D341Med (cell line): ENCODE measurements at regions not wholly inside any gene's neighbourhood (a gene's known extent, or its start where the extent isn't known, plus 50 kb on each side); places are given as distances from the start of the nearest gene placed in this dataset.

ENCODE experiments used
- DNase-seq: peaks from one replicate; pipeline ENCODE4 v3.0.0; 2012; ENCODE audit warnings: low spot score

GRCh38 chr22:49111085-49111484, 716.6 kb downstream of the BRD1 start:
- DNase-seq, result no peak

DNA sequence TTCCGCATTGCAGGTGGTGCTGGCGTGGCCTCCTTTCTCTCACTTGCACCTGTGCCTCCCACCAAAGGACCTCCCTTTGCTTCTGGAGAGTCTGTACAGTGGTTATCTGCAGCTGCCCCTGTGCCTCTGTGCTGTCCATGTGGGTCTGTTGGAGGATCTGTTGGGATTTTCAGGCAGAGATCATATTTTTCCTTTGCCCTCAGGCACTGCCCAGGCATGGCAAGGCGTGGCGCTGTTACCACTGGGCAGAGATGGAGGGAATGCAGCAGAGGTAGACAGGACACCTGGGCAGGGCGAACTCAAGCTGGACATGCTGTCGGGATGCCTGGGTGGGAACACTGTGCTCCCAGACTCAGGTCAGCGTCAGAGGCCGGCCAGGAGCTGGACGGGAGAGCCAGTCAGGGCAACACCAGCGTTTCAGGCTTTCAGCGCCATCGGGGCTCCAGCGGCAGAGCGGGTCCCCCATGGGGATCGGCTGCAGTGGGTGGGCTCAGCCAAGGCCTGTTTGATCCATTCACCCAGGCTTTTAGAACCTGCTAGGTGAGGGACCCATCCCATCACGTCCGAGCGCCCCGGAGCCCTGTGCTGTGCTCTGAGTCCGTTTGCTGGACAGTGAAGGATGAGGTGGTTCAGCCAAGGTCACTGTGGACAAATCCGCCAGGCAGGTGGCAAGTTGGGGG, 718.9 kb downstream of the BRD1 start:
- no peak for DNase-seq

DNA sequence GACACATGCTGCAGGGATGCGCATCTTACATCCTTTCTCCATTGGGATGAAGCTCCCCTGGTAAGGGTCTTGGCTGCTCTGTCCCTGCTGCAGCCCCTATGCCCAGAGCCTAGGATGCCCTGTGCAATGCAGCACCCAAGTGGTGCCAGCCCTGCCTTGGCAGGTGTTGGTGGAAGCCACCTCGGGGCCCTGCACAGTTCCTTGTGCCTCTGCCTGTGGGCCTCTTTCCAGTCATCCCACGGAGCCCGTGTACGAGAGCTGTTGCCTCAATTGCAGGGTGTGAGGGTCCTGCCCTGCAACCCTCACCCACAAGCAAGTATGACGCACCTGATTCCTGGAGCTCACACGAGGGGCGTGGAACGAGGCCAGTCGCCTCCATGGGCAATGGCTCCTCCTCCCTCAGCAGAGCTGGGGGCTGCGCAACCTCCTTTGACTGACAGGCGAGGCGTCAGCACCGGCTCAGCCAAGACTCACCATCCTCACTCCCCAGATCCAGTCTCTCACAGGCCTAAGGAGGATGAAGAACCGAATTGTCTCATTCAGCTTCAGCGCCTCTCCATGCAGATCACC, 719.6 kb downstream of the BRD1 start:
- no peak for DNase-seq

DNA sequence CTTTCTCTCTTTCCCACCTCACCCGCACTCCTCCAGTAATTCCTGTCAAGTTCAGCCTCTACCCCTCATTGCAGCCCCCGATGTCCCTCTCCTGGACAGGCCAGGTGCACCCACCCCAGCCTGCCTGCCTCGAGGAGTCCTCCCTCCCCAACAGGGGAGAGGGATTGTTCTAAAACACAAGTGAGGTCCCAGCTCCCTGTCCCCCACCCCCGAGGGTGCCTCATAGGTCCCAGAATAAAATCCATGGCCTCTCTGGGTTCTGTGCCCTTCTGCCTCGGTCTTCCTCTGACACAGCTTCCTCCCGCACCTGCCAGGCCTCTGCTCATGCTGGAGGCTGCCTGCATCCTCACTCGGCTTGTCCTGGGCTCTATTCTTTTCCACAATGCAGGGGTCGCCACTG, 720.1 kb downstream of the BRD1 start:
- DNase-seq, result no peak

- no peak for DNase-seq
These were observed 720.9 kb downstream of the BRD1 start for GRCh38 chr22:49106842-49107152.

DNA sequence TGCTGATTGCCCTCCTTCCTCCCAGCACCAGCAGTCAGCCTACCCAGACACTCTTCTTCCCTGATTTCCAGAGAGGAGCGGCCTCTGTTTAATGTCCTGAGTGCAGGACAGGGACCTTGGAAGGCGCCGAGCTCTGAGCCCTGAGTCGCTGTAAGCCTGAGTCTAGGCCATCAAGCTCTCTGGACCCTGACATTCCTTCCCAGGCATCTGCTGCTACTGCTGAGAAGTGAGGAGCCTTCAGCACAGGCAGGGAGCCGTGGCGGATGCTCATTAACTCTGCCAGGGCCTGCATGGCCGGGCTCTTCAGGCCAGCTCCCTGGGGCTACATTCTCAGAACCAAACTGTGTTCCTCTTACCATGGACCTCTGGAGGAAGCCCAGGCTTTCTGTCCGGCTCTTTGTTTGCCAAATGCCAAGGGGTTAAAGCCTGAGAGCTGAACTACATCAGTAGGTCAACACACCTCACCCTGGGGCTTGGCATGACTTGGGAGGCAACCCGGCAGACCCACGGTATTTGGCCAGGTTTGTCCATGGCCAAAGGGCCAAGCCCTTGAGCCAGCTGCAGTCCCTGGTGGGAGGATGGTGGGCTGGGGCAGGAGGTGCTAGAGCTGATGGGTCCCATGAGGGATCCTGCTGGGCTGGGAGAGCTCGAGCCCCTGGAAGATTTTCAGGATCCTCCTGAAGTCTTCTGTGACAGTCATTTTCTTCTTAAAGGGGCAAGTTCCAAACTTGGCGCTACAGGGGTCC, 721.4 kb downstream of the BRD1 start:
- no peak for DNase-seq

GRCh38 chr22:49104434-49104833, 723.2 kb downstream of the BRD1 start:
- no peak for DNase-seq

DNA sequence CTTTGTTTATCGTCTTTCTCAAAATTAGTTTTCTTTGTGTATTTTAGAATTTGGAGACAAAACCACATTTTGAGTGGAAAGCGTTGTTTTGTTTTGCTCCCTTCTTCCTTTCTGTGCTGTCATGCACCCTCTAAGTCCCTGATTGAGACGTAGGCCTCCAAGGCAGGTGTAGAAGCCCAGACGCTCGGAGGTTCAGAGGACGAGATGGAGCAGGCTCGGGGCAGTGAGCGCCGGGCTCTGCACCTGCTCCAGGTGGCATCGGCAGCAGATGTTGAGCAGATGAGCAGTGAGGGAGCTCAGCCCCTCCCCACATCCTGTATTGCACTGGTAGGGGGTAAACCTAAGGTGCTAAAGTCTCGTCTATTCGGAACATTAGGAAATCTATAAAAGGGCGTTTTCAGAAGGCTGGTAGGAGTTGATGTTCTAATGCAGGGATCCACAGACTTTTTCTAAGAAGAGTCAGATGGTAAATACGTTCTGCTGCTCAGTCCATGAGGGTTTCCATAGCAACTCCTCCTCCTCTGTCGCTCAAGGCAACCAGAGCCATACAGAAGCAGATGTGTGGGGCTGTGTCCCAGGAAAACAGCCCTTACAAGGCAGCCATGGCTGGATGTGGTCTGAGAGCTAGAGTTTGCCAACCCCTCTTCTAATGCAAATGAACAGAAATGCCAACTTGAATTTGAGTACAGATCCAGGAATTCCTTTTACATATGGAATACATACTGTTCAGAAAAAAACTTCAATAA, 724.2 kb downstream of the BRD1 start:
- no peak for DNase-seq

DNA sequence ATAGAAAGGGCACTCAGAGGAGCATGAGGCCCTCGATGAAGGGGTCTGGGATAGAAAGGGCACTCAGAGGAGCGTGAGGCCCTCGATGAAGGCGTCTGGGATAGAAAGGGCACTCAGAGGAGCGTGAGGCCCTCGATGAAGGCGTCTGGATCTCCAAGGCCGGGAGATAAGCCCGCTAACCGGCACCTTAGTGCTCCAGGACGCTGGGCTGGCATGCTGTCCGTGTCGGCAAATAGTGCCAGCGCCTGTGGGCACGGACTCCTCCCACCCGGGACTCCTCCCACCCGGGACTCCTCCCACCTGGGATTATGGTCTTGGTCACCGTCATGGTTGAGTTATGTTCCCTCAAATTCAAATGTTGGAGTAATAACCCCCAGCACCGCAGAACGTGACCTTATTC, 725.3 kb downstream of the BRD1 start:
- DNase-seq, result no peak

GRCh38 chr22:49101873-49102272, 725.8 kb downstream of the BRD1 start:
- DNase-seq, result no peak

DNA sequence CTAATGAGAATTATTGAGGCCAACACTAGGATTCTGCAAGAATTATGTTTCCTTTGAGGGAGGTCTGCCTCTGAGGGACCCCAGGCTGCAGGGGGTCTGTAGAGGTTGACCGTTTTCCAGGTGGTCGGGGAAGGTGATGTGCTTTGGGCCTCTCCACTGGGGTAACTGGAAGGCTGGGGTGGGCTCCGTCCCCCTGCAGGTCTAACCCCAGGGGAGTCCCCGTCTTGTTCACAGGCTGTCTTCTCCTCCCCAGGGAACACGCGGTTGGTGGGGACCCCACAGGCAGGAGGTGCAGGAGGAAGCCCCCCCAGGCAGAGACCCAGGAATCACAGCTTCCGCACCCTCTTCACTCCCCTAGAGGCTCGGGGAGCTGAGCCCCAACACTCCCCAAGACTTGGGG, 726.4 kb downstream of the BRD1 start:
- no peak for DNase-seq

DNA sequence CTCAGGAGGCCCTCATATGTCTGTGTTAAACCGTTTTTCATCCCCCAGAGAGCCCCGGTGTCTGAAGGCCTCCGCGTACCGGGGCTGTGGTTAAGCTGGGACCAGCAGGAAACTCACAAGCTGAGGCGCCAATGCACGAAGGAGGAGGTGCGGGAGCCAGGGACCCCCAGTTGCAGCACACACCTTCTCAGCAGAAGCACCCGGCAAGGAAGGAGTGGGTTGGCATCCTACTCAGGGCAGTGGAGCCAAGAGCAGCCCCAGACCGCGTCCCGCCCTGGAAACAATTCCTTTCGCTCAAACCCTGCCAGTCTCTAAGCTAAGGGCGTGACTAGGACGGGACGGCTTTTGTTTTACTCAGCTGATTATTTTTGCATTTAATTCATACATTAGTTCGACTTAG, 726.9 kb downstream of the BRD1 start:
- no peak for DNase-seq

- no peak for DNase-seq
These were observed 727.4 kb downstream of the BRD1 start for GRCh38 chr22:49100316-49100715.

- DNase-seq, result no peak
These were observed 728.1 kb downstream of the BRD1 start for GRCh38 chr22:49099496-49100124.

DNA sequence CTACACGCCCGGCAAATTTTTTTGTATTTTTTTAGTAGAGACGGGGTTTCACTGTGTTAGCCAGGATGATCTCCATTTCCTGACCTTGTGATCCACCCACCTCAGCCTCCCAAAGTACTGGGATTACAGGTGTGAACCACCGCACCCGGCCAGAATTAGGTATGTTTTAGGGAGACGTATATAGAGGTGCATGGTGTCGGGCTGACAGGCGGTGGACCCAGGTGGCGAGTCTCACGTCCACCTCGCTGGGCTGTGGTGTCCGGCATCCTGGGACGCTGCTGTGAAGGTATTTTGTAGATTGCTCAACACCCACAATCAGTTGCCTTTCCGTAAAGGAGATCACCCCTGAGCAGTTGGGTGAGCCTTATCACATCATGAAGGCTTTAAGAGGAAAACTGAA, 728.6 kb downstream of the BRD1 start:
- DNase-seq, result no peak

DNA sequence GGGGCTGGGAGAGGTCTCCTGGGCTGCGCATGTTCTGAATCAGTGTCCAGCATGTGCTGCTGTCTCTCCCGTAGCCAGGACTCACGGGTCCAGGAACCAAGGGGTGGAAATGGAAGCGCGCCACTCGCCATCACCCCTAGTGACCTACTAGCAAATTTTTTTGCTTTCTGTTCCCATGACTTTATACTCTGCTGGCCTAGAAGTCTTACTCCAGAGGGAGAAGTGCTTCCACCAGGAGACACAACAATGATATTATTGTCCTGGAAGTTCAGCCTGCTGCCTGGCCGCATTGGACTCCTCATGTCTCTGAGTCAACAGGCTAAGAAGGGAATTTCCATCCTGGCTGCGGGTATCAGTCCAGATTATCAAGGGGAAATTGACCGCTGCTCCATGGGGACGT, 729.7 kb downstream of the BRD1 start:
- no peak for DNase-seq

DNA sequence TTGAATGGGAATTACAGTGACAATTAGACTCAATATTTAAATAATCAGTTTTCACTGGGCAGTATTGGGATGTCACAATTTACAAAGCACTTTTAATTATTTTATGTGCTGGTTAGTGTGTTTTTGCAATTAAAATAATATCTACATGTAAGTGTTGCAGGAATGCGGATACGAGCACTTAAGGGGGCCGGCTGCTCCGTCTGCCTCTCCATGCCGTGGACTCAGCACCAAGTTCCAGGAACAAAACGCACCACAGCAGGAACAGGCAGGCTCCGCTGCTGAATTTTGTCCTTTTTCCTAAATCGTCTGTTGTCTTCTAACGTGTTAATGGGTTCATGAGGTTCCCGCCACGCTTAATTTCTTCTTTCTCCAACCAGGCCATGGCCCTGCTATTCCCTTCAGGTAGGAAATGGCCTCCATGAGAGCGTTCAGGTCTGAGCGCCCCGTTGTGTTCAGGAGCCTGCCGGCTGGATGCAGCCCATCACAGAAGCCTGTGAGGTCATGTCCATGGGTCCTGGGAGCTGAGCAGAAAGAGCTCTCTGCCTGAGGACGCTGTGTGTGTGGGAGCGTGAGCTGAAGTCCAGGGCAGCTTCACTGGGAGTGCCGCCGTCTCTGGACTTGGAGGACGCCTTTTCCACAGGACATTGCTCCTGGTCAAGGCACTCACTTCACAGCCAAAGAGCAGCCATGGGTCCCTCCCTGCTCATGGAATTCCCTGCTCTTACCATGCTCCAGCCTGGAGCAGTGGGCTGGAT, 730.3 kb downstream of the BRD1 start:
- DNase-seq, result no peak

DNA sequence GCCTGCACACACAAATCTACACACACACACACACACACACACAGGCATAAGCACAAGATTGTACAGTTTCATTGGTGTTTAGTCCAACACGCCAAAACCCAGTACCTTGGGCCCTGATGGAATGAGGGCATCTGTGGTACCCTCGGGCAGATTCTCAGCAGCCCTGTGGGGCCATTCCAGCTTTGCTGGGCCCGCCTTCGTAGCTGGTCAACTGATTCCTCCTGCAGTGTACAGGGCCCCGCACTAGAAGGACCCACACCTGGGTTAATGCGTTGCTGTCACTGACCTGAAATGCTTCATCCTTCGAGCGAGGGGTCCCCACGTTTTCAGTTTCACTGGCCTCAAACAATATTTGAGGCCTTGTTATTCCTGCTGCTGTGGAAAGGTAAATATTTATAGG, 731.2 kb downstream of the BRD1 start:
- no peak for DNase-seq

DNA sequence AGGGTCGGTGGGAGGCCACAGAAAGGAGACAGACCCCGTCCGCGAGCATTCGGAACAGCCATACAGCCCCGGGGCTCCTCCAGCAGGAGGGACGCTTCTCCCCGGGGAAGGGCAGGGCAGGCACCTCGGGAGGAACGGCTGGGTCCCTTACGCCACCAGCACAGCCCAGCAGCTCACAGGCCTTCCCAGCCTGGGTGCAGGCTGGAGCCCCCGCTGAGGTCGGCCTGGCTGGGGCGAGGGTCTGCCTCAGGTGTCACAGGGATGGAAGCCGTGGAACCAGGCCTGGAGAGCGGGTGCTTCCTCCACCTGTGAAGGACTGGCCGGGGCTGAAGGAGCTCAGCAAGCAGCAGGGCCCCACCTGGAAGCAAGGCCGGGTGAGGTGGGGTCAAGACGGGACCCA, 732.3 kb downstream of the BRD1 start:
- no peak for DNase-seq

DNA sequence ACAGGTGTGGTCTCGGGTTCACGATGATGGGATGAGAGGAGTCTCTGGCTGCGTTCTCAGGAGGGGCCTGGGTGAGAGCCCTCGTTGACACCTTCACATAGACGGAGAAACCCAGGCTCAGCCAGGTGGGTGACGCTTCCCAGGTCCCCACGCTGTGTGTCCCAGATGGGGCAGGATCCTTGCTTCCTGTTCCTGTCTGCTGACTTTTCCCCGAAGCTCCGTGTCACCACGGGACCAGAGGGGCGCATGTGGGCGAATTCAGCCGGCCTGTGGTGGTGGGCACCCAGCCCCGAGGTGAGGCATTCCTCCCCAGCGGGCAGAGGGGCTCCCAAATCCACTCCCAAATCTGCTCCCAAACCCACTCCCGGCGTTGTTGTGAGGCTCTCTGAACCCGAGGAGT, 732.8 kb downstream of the BRD1 start:
- no peak for DNase-seq

- DNase-seq, result no peak
These were observed 733.5 kb downstream of the BRD1 start for GRCh38 chr22:49094151-49094550.
